OCI-LY3 (cell line): ENCODE measurements at regions not wholly inside any gene's neighbourhood (a gene's known extent, or its start where the extent isn't known, plus 50 kb on each side); places are given as distances from the start of the nearest gene placed in this dataset.

Source experiments
- EZH2phosphoT487 ChIP-seq: fragments of 200-600 bp; shearing (Covaris generic); IDR thresholded peaks from 2 replicates; pipeline ENCODE4 v1.6.1; 2018; ENCODE audit warnings: antibody characterized with exemption, mixed run types, low read depth
- TF ChIP-seq, protein P1 (sequence below): fragments of 200-600, 300-600 bp; sonication (generic); IDR thresholded peaks from 2 replicates; pipeline ENCODE4 v1.5.1; 2014; ENCODE audit warnings: antibody characterized with exemption, low read length, low read depth

DNA sequence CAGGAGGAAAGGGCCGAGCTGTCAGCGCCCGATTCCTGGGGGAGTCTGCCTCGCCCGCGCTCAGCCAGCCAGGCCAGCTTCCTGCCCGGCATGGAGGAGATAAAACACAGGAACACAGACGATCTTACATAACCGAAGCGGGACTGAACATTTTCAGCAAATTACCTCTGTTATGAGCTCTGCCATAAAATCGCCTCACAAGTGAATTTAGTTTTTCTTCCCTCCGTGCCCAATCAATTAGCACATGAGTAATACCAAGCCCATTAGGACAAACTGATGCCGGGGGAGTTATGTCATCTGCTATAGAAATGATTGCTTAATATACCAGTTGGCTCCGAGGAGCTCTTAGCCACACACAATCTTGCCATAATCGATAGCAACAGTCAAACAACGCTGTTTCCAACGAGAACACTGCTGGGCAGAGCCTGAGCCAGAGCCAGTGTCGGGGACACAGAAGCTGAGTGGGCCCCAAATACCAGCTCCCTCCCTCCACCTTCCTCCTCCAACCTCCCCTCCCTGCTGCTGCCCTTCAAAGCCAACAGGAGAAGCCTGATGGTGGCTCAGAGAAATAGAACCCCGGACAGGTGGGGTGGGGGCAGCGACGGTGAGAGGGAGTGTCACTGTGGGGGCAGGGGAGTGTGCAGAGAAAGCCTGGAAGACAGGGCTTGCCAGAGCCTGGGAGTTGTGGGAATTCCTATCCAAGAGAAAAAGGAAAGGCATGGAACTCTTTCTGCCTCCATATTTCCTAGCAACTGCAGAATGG lies 279.4 kb upstream of the TLE3 start:
- TF ChIP-seq, protein P1, sequence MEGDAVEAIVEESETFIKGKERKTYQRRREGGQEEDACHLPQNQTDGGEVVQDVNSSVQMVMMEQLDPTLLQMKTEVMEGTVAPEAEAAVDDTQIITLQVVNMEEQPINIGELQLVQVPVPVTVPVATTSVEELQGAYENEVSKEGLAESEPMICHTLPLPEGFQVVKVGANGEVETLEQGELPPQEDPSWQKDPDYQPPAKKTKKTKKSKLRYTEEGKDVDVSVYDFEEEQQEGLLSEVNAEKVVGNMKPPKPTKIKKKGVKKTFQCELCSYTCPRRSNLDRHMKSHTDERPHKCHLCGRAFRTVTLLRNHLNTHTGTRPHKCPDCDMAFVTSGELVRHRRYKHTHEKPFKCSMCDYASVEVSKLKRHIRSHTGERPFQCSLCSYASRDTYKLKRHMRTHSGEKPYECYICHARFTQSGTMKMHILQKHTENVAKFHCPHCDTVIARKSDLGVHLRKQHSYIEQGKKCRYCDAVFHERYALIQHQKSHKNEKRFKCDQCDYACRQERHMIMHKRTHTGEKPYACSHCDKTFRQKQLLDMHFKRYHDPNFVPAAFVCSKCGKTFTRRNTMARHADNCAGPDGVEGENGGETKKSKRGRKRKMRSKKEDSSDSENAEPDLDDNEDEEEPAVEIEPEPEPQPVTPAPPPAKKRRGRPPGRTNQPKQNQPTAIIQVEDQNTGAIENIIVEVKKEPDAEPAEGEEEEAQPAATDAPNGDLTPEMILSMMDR, result no peak
- no peak for TF ChIP-seq EZH2phosphoT487
